H9 (cell line): ENCODE measurements at regions not wholly inside any gene's neighbourhood (a gene's known extent, or its start where the extent isn't known, plus 50 kb on each side); places are given as distances from the start of the nearest gene placed in this dataset.

Experiments used
- DNase-seq: peaks from one replicate; pipeline ENCODE4 v3.0.0-alpha.2; 2017
- H2AFZ ChIP-seq: one replicate; pipeline ENCODE4 v1.6.1; 2013; ENCODE audit warnings: mild to moderate bottlenecking, low read length, control low read depth, moderate library complexity
- H2AK5ac ChIP-seq: 2 replicates; pipeline ENCODE4 v1.6.1; 2013; ENCODE audit warnings: low read length, control low read depth, mixed read lengths; ENCODE audit not compliant: insufficient read length
- H2BK120ac ChIP-seq: one replicate; pipeline ENCODE4 v1.6.1; 2013; ENCODE audit warnings: low read depth, mild to moderate bottlenecking, low read length, control low read depth, inconsistent platforms; ENCODE audit not compliant: poor library complexity, severe bottlenecking
- H2BK12ac ChIP-seq: 2 replicates; pipeline ENCODE4 v1.6.1; 2013; ENCODE audit warnings: low read length, control low read depth, mixed read lengths, low read depth; ENCODE audit not compliant: insufficient read length
- H2BK15ac ChIP-seq: 2 replicates; pipeline ENCODE4 v1.6.1; 2013; ENCODE audit warnings: low read depth, low read length, control low read depth
- H2BK20ac ChIP-seq: one replicate; pipeline ENCODE4 v1.6.1; 2013; ENCODE audit warnings: low read depth, mild to moderate bottlenecking, low read length, control low read depth, inconsistent platforms; ENCODE audit not compliant: poor library complexity, severe bottlenecking
- H2BK5ac ChIP-seq: 2 replicates; pipeline ENCODE4 v1.6.1; 2013; ENCODE audit warnings: low read length, control low read depth, mixed read lengths; ENCODE audit not compliant: insufficient read length
- H3K14ac ChIP-seq: 2 replicates; pipeline ENCODE4 v1.6.1; 2013; ENCODE audit warnings: low read length, control low read depth; ENCODE audit not compliant: insufficient read depth
- H3K18ac ChIP-seq: 2 replicates; pipeline ENCODE4 v1.6.1; 2013; ENCODE audit warnings: low read depth, mild to moderate bottlenecking, mixed read lengths, low read length, control low read depth; ENCODE audit not compliant: insufficient read length
- H3K23ac ChIP-seq: 2 replicates; pipeline ENCODE4 v1.6.1; 2013; ENCODE audit warnings: low read length, control low read depth, mixed read lengths, low read depth; ENCODE audit not compliant: insufficient read length
- H3K23me2 ChIP-seq: 2 replicates; pipeline ENCODE4 v1.6.1; 2013; ENCODE audit warnings: low read depth, mild to moderate bottlenecking, mixed read lengths, low read length, control low read depth; ENCODE audit not compliant: insufficient read length, poor library complexity, severe bottlenecking
- H3K27ac ChIP-seq: 2 replicates; pipeline ENCODE4 v1.5.1; 2013; ENCODE audit warnings: low read length, control low read depth, mixed read lengths, low read depth; ENCODE audit not compliant: insufficient read length
- H3K27me3 ChIP-seq: 2 replicates; pipeline ENCODE4 v1.6.1; 2013; ENCODE audit warnings: low read length, control low read depth, inconsistent platforms; ENCODE audit not compliant: insufficient read depth
- H3K4ac ChIP-seq: 2 replicates; pipeline ENCODE4 v1.6.1; 2013; ENCODE audit warnings: low read depth, mild to moderate bottlenecking, control low read depth, inconsistent platforms, low read length, moderate library complexity
- H3K4me1 ChIP-seq: 2 replicates; pipeline ENCODE4 v1.6.1; 2013; ENCODE audit warnings: low read length, control low read depth, inconsistent platforms; ENCODE audit not compliant: insufficient read depth
- H3K4me2 ChIP-seq: 2 replicates; pipeline ENCODE4 v1.6.1; 2013; ENCODE audit warnings: low read length, control low read depth, mixed read lengths; ENCODE audit not compliant: insufficient read length, insufficient read depth
- H3K56ac ChIP-seq: 2 replicates; pipeline ENCODE4 v1.6.1; 2013; ENCODE audit warnings: low read depth, mild to moderate bottlenecking, mixed read lengths, low read length, control low read depth; ENCODE audit not compliant: insufficient read length
- H3K79me1 ChIP-seq: 2 replicates; pipeline ENCODE4 v1.6.1; 2013; ENCODE audit warnings: low read depth, mild to moderate bottlenecking, moderate library complexity, low read length, control low read depth, inconsistent platforms; ENCODE audit not compliant: insufficient read depth, poor library complexity, severe bottlenecking
- H3K79me2 ChIP-seq: 2 replicates; pipeline ENCODE4 v1.6.1; 2013; ENCODE audit warnings: low read length, control low read depth, inconsistent platforms; ENCODE audit not compliant: insufficient read depth
- H3K9ac ChIP-seq: 2 replicates; pipeline ENCODE4 v1.6.1; 2013; ENCODE audit warnings: low read length, control low read depth, mixed read lengths; ENCODE audit not compliant: insufficient read length; ENCODE audit errors: extremely low read depth
- H3K9me3 ChIP-seq: one replicate; pipeline ENCODE4 v1.6.1; 2013; ENCODE audit warnings: low read depth, low read length, inconsistent platforms; ENCODE audit not compliant: control insufficient read depth
- H3T11ph ChIP-seq: one replicate; pipeline ENCODE4 v1.6.1; 2013; ENCODE audit warnings: mild to moderate bottlenecking, low read length, control low read depth, inconsistent platforms
- H4K20me1 ChIP-seq: one replicate; pipeline ENCODE4 v1.6.1; 2013; ENCODE audit not compliant: control insufficient read depth, insufficient read length, insufficient read depth
- H4K5ac ChIP-seq: 2 replicates; pipeline ENCODE4 v1.6.1; 2013; ENCODE audit warnings: low read depth, mild to moderate bottlenecking, mixed read lengths, low read length, control low read depth; ENCODE audit not compliant: insufficient read length
- H4K8ac ChIP-seq: replicated peaks from 2 replicates; pipeline ENCODE4 v1.6.1; 2013; ENCODE audit warnings: low read length, control low read depth, mixed read lengths, low read depth; ENCODE audit not compliant: insufficient read length
- H4K91ac ChIP-seq: 2 replicates; pipeline ENCODE4 v1.6.1; 2013; ENCODE audit warnings: low read depth, mild to moderate bottlenecking, moderate library complexity, mixed read lengths, low read length, control low read depth; ENCODE audit not compliant: insufficient read length
- H3K27ac Mint-ChIP-seq, 3 experiments: 2 replicates in 2 of 3; 3 replicates in 1 of 3; pipeline ENCODE4 v1.8.0; 2020 to 2021; ENCODE audit warnings: mixed read lengths in 3 of 3, mild to moderate bottlenecking in 1 of 3, moderate library complexity in 1 of 3
- H3K27me3 Mint-ChIP-seq: 2 replicates; pipeline ENCODE4 v1.8.0; 2021; ENCODE audit warnings: low read depth, mild to moderate bottlenecking, moderate library complexity, mixed read lengths
- H3K36me3 Mint-ChIP-seq, 3 experiments: 2 replicates in 2 of 3; 3 replicates in 1 of 3; pipeline ENCODE4 v1.8.0; 2020 to 2021; ENCODE audit warnings: low read depth in 3 of 3, mixed read lengths in 3 of 3; ENCODE audit not compliant: insufficient read depth in 1 of 3
- H3K4me1 Mint-ChIP-seq, 2 experiments: 2 replicates each; pipeline ENCODE4 v1.8.0; 2020; ENCODE audit warnings: mixed read lengths in 2 of 2
- H3K4me3 Mint-ChIP-seq, 2 experiments: 2 replicates in 1 of 2; 3 replicates in 1 of 2; pipeline ENCODE4 v1.8.0; 2020 to 2021; ENCODE audit warnings: mild to moderate bottlenecking in 2 of 2, mixed read lengths in 2 of 2, moderate library complexity in 1 of 2
- H3K9me3 Mint-ChIP-seq, 2 experiments: 2 replicates in 1 of 2; 3 replicates in 1 of 2; pipeline ENCODE4 v1.8.0; 2020; ENCODE audit warnings: mild to moderate bottlenecking in 2 of 2, mixed read lengths in 2 of 2, moderate library complexity in 1 of 2
- CTCF ChIP-seq: fragments of 200-600 bp; sonication (generic); conservative IDR thresholded peaks from 3 replicates; pipeline ENCODE4 v1.8.0; 2021; ENCODE audit warnings: antibody characterized with exemption, mild to moderate bottlenecking
- WGBS: extraction: QIAGEN DNeasy Blood & Tissue Kit; methylation state at CpG from one replicate; pipeline ENCODE4 v1.1.7; 2013; ENCODE audit warnings: missing lambda C conversion rate, low lambda C conversion rate, mixed read lengths; ENCODE audit not compliant: insufficient read length; ENCODE audit errors: extremely low coverage; 5-methylcytosine and 5-hydroxymethylcytosine counted together

GRCh38 chr2:228417956-228418355 lies 236.5 kb upstream of the SPHKAP start:
- H3K27me3 ChIP-seq = no peaks in the 10 kb centered on the region
- no peak overlapping the region for H2BK5ac ChIP-seq
- no peaks in the 10 kb centered on the region for H3K27me3 Mint-ChIP-seq
- H3K27ac Mint-ChIP-seq = no peak overlapping the region; a peak in 1 of 7 replicates
- no peaks in the 10 kb centered on the region for H3K4me1 Mint-ChIP-seq
- no peak overlapping the region for H3K18ac ChIP-seq
- no peak overlapping the region for H3K56ac ChIP-seq
- no peak overlapping the region for H3K27ac ChIP-seq
- no peak for DNase-seq
- H3K79me2 ChIP-seq = no peaks in the 10 kb centered on the region
- H3T11ph ChIP-seq = no peak overlapping the region
- H4K5ac ChIP-seq = no peak overlapping the region
- no peaks in the 10 kb centered on the region for H4K20me1 ChIP-seq
- H3K79me1 ChIP-seq = no peaks in the 10 kb centered on the region
- no CpG with 5 or more reads among the region's 1 CpG for WGBS
- no peaks in the 10 kb centered on the region for H3K9me3 ChIP-seq
- H3K4me2 ChIP-seq = no peak overlapping the region
- TF ChIP-seq CTCF = no peak
- H3K4me3 Mint-ChIP-seq = no peak overlapping the region
- H2BK120ac ChIP-seq = no peak overlapping the region
- H3K23me2 ChIP-seq = no peaks in the 10 kb centered on the region
- H3K4ac ChIP-seq = no peak overlapping the region
- H4K91ac ChIP-seq = no peak overlapping the region
- no peak overlapping the region for H3K23ac ChIP-seq
- no peak overlapping the region for H2BK20ac ChIP-seq
- no peak overlapping the region for H2AFZ ChIP-seq
- H3K9me3 Mint-ChIP-seq = peaks cover 0 to 3% of the 10 kb centered on the region in 2 experiments; a peak in 2 of 5 replicates
- no peaks in the 10 kb centered on the region for H3K36me3 Mint-ChIP-seq
- no peak overlapping the region for H2BK12ac ChIP-seq
- H3K4me1 ChIP-seq = no peaks in the 10 kb centered on the region
- H4K8ac ChIP-seq = no peak overlapping the region
- no peak overlapping the region for H2AK5ac ChIP-seq
- H3K14ac ChIP-seq = no peak overlapping the region
- H3K9ac ChIP-seq = no peak overlapping the region
- no peak overlapping the region for H2BK15ac ChIP-seq
